HG03565 (cell line): ENCODE measurements at regions not wholly inside any gene's neighbourhood (a gene's known extent, or its start where the extent isn't known, plus 50 kb on each side); places are given as distances from the start of the nearest gene placed in this dataset.

Source experiments
- ATAC-seq: cut with Tn5 transposase; IDR thresholded peaks from one replicate; pipeline ENCODE4 v1.9.1; 2021; ENCODE audit warnings: mild to moderate bottlenecking, moderate library complexity; ENCODE audit not compliant: unreplicated experiment

- no peak for ATAC-seq
Measured at GRCh38 chr13:47008318-47008717, 111.5 kb upstream of the HTR2A start.

DNA sequence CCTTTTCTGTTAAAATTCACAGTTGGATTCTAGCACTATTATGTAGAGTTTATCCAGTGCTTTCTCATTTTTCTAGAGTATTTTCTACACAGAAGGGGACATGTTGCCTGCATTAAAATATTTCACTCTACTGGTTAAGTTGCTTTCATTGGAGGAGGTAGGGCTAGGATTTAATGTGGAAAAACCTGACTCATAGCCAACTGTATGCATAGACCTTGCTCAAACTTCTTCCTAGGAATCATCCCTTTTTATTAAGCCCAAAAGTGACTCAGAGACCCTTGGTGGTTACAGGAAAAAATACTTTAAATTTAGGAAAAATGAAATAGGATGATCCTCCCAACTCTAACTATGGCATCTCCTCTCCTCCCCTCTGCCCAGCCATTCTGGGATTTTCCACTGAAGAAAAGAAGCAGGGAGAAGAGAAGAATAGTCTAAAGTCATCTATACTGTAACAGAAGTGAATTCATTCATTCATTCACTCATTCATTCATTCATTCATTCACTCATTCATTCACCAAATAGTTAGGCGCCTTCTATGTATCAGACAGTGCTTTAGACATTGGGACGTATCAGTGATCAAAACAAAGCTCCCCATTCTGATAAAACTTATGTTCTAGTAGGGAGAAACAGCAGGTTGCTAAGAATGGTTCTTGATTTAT is 109.0 kb upstream of the HTR2A start:
- ATAC-seq = no peak

GRCh38 chr13:47004540-47004939 is 107.7 kb upstream of the HTR2A start:
- no peak for ATAC-seq

- no peak for ATAC-seq
Measured at GRCh38 chr13:47004027-47004426, 107.2 kb upstream of the HTR2A start.

- ATAC-seq = no peak
Measured at GRCh38 chr13:47000165-47000564, 103.3 kb upstream of the HTR2A start.

DNA sequence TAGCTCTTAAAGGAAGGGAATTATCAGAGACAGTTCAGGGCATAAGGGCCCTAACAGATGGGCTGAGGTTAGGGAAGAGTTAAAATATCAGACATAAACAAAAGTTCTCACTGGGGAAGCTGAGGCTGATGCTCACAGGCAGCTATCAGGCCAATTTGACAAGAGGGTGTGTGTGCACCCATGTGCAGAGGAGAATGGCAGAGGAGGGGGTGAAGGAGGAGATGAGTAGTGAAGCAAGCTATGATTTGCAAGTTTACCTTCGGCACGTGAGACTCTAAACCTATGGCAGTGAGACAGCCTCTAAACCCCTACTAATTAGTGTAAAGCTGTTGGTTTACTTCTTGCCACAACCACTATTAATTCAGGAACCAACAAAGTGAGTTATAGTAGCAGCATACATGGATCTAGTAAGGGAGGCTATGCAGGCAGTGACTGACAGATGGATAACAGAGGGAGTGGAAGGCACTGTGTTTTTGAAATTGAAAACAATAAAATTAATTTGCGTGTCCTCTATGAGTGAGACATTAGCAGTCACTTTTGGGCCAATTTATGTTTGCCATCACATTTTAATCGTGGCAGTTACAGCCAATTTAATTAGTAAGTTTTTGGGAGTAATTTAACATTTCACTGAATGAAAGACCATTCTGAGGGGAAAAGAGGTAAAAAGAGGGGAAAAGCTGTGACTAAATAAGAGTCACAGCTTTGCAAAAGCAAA is 99.6 kb upstream of the HTR2A start:
- no peak for ATAC-seq

GRCh38 chr13:46995874-46996273 is 99.0 kb upstream of the HTR2A start:
- peak; percentile 97 for ATAC-seq

DNA sequence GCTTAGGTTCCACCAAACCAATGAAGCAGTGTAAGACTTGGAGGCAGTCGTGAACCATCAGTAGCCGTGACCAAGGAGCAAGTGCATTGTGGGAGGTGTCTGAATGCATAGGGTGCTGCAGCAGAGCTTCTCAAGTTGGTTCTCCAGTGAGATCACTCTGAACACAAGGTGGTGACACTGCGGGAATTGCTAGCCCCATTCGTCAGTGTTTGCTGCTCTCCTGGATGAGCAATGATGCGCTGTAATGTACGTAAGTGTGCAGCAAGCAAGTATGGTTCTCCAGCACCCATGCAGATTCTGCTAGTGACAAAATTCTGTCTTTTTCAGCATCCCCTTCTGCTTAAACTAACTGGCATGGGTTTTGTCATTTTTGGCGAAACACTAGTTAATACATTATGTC is 97.6 kb upstream of the HTR2A start:
- no peak for ATAC-seq

- no peak for ATAC-seq
Measured at GRCh38 chr13:46992383-46992952, 95.6 kb upstream of the HTR2A start.

- peak; percentile 63 for ATAC-seq
Measured at GRCh38 chr13:46983881-46984280, 87.0 kb upstream of the HTR2A start.

DNA sequence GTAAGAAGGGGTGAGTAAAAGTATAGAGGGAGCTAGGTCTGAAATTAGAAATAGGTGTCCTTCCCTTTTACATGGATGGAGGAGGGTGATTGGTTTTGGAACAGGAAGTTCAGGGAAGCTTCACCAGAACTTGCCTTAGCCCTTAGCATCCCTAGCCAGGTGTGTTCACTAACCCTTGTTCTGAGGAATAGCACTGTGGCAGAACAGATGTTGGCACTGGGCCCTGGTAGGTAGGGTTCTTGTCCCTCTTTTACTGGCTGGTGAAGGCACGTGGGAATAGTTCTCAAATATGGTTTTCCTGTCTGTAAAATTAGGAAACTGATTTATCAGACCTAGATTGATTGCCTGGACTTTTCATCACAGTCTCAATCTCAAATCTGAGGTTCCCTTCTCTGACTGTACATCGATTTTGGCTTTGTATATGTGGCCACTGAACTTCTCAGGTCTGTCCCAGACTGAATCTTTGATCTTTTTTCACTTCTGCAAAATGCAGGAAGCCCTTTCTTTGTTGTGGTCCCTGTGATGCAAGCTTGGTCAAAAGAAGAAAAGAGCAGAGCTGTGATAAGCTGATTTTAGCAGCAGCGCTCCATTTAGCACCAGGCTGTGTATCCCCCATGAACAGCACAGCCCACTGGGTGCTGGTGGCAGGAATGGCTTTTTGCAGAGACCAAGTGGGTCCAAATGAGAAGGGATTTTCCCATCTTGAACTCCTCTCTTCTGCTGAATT is 86.2 kb upstream of the HTR2A start:
- peak; percentile 92 for ATAC-seq

- ATAC-seq = no peak
Measured at GRCh38 chr13:46975173-46975572, 78.3 kb upstream of the HTR2A start.

GRCh38 chr13:46968450-46968849 is 71.6 kb upstream of the HTR2A start:
- ATAC-seq = no peak

DNA sequence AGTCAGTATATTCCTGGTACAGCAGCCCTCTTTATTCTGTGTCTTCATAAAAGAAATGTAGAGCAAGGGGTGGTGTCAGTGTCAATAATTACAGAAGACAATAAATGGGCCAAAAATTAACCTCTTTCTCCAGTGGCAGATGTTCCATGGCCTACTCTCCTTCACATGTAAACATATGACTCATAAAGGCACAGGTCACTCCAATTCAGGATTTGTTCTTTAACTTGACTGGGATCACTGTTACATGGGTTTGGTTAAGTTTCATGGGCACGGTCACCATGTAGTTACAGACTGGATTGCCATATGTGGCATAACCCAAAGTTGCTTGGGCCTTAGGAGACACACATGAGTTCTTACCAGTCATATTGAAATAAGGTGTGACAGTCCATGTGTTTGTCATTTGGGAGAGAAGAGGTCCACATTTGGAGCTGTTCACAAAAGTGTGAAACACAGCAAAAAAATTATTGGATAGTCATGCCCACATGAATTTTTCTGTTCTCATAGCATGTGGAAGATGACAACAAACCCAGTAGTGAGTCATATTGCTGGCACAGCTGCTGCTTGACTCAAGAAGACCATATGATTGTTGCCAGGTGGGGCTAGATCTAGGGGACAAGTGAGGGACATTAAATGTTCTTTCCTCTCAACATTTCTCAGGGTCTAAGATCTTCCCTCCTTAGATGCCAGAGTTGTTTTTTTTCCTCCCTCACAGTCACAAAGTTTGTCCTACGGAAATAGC is 68.1 kb upstream of the HTR2A start:
- ATAC-seq = no peak

GRCh38 chr13:46963904-46964303 is 67.1 kb upstream of the HTR2A start:
- no peak for ATAC-seq

- no peak for ATAC-seq
Measured at GRCh38 chr13:46962281-46962941, 65.6 kb upstream of the HTR2A start.

GRCh38 chr13:46961719-46962118 is 64.9 kb upstream of the HTR2A start:
- peak; percentile 99 for ATAC-seq

DNA sequence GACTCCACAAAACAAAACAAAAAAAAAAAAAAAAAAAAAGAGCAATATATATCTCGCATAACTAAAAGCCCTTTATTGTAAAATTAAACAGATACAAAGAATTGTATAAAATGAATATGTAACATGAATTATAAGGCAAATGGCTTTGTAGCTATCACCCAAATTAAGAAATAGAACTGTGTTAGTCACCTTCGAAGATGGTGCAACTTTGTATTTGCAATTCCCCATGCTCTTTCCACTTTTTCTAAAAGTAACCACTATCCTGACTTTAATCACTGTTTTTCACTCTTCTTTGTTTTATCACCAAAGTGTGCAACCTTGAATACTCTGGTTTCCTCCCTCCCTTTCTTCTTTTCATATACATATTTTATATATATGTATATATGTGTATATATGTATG is 57.1 kb upstream of the HTR2A start:
- ATAC-seq = no peak

DNA sequence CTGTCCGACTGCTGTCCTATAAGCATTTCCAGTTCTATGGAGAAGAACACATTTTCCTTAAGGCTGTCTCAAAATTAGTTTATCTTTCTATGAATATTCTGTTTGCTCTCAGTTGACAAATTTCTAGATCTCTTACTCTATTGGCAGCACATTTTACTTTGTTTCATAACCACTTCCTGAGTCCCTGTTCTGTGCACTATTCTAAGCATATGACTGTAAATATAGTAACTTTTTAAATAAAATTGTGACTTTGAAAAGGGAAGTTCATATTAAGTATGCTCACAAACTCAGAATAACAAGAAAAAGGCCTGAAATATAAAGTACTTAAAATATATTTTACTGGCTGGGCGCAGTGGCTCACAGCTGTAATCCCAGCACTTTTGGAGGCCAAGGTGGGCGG is 56.5 kb upstream of the HTR2A start:
- peak; percentile 69 for ATAC-seq

GRCh38 chr13:46951516-46951915 is 54.7 kb upstream of the HTR2A start:
- ATAC-seq = no peak
